IPS-NIHi11 (cell line): ENCODE measurements at regions not wholly inside any gene's neighbourhood (a gene's known extent, or its start where the extent isn't known, plus 50 kb on each side); places are given as distances from the start of the nearest gene placed in this dataset.
"Not testable (repeated sequence)": the region's sequence is repeated elsewhere in the genome, so short reads cannot be mapped to it uniquely, and the experiment has no call there.

Source experiments
- DNase-seq: peaks from one replicate; pipeline ENCODE4 v3.0.0; 2012; ENCODE audit warnings: mixed read lengths, low spot score

- DNase-seq = peak; percentile 14
These were observed 54.6 kb downstream of the DKK1 start for GRCh38 chr10:52368725-52369124.

- DNase-seq = not testable (repeated sequence)
These were observed 60.1 kb downstream of the DKK1 start for GRCh38 chr10:52374207-52374606.

GRCh38 chr10:52376694-52377354, 62.7 kb downstream of the DKK1 start:
- DNase-seq = no peak

- DNase-seq = no peak
These were observed 64.0 kb downstream of the DKK1 start for GRCh38 chr10:52378124-52378523.

- no peak for DNase-seq
These were observed 65.2 kb downstream of the DKK1 start for GRCh38 chr10:52379287-52379686.

- no peak for DNase-seq
These were observed 69.0 kb downstream of the DKK1 start for GRCh38 chr10:52383088-52383487.

GRCh38 chr10:52387744-52388143, 73.7 kb downstream of the DKK1 start:
- DNase-seq = no peak

GRCh38 chr10:52390388-52390787, 76.3 kb downstream of the DKK1 start:
- DNase-seq = no peak

GRCh38 chr10:52391927-52392602, 78.0 kb downstream of the DKK1 start:
- DNase-seq = no peak

GRCh38 chr10:52394246-52394645, 80.2 kb downstream of the DKK1 start:
- DNase-seq = no peak

GRCh38 chr10:52400562-52400961, 86.5 kb downstream of the DKK1 start:
- no peak for DNase-seq

- DNase-seq = not testable (repeated sequence)
These were observed 89.7 kb downstream of the DKK1 start for GRCh38 chr10:52403801-52404200.

GRCh38 chr10:52409195-52409594, 95.1 kb downstream of the DKK1 start:
- DNase-seq = no peak

- no peak for DNase-seq
These were observed 95.8 kb downstream of the DKK1 start for GRCh38 chr10:52409928-52410327.

GRCh38 chr10:52410916-52411315, 96.8 kb downstream of the DKK1 start:
- DNase-seq = no peak

- no peak for DNase-seq
These were observed 105.2 kb downstream of the DKK1 start for GRCh38 chr10:52419281-52419680.

- DNase-seq = no peak
These were observed 106.6 kb downstream of the DKK1 start for GRCh38 chr10:52420656-52421055.

- DNase-seq = no peak
These were observed 109.3 kb downstream of the DKK1 start for GRCh38 chr10:52423369-52423768.

- DNase-seq = no peak
These were observed 110.3 kb downstream of the DKK1 start for GRCh38 chr10:52424341-52424740.

GRCh38 chr10:52434734-52435133, 120.7 kb downstream of the DKK1 start:
- no peak for DNase-seq

- DNase-seq = no peak
These were observed 122.6 kb downstream of the DKK1 start for GRCh38 chr10:52436664-52437063.

GRCh38 chr10:52437205-52437646, 123.1 kb downstream of the DKK1 start:
- no peak for DNase-seq

GRCh38 chr10:52438119-52438518, 124.0 kb downstream of the DKK1 start:
- no peak for DNase-seq
